ENCODE measurements at regions not wholly inside any gene's neighbourhood (a gene's known extent, or its start where the extent isn't known, plus 50 kb on each side); places are given as distances from the start of the nearest gene placed in this dataset.

DNA sequence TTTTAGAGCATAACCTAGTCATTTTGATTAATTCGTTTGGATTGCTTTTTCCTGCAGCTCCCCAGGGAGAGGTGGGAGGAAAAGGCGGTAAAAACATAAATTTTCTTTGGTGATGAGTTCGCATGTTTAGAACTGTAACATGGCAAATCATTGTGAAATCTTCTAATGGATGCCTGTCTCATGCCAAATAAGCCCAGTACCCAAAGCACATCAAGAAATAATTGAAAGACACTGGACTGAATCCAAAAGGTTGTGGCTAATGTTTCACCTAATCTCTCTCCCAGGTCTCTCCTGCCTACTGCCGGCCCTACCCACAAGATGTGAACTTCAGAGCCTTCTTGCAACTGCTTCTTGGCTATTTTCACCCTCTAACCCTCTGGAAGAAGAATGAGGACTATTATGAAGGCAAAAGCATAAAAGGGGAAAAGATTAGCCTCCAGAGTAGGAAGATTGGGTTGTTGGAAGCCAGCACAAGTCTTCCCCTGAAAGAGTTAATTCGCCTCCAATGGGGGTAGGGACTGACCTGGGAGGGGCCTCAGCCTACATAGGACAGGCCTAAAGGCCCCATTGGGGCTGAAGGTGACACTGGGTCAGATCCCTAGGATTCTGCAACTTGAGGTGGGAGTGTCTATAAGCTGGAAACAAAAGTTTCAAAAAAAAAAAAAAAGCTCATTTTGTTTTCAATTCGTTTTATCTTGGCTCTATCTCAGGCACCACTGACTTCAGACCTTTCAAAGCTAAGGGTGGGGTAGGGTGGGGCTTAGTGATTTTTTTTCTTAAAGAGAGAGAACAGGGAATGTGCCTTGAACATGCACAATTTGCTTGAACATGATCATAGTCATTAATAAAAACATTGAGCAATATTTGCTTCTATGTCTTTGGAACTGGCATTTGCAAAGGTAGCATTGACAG lies 278.6 kb upstream of the KLF3 start (continued):
- TF ChIP-seq ZNF550 (CRISPR knock-in tag; IDR thresholded peaks at IDR 0.05; ENCODE audit: borderline replicate concordance) (no peak), MTA1 (CRISPR knock-in tag; IDR thresholded peaks at IDR 0.05; ENCODE audit: borderline replicate concordance) (no peak), FOXK2 (IDR thresholded peaks at IDR 0.05) (no peak), LCORL (IDR thresholded peaks at IDR 0.05) (no peak), LCORL (CRISPR knock-in tag; IDR thresholded peaks at IDR 0.05) (0 out of 2 replicates have a peak, but pooled peaks have one; percentile 22), HNRNPLL (IDR thresholded peaks at IDR 0.05; ENCODE audit: low read depth, low read length, poor library complexity, severe bottlenecking) (no peak), PHF8 (CRISPR knock-in tag; IDR thresholded peaks at IDR 0.05) (peak; percentile 39; the same call in 1 of the 2 replicates), ZNF317 (CRISPR knock-in tag; IDR thresholded peaks at IDR 0.05) (no peak), NCOA2 (CRISPR knock-in tag; IDR thresholded peaks at IDR 0.05) (peak; percentile 82), CC2D1A (CRISPR knock-in tag; IDR thresholded peaks at IDR 0.05) (no peak), ZNF234 (CRISPR knock-in tag; conservative IDR thresholded peaks at IDR 0.05) (no peak), ESRRA (CRISPR knock-in tag; IDR thresholded peaks at IDR 0.05; ENCODE audit: low read depth) (0 out of 2 replicates have a peak, but pooled peaks have one; percentile 44), BRCA1 (CRISPR knock-in tag; IDR thresholded peaks at IDR 0.05) (no peak), CEBPG (CRISPR knock-in tag; IDR thresholded peaks at IDR 0.05) (peak; percentile 93), NONO (IDR thresholded peaks at IDR 0.05) (no peak), NONO (CRISPR knock-in tag; conservative IDR thresholded peaks at IDR 0.05) (0 out of 2 replicates have a peak, but pooled peaks have one; percentile 32), IKZF1 (IDR thresholded peaks at IDR 0.05) (no peak), KDM5B (CRISPR knock-in tag; IDR thresholded peaks at IDR 0.05; ENCODE audit: borderline replicate concordance) (no peak), ZNF605 (CRISPR knock-in tag; IDR thresholded peaks at IDR 0.05) (no peak), ISL2 (CRISPR knock-in tag; IDR thresholded peaks at IDR 0.05) (peak; percentile 53), ZNF563 (CRISPR knock-in tag; IDR thresholded peaks at IDR 0.05) (no peak), ZNF232 (CRISPR knock-in tag; IDR thresholded peaks at IDR 0.05; ENCODE audit: borderline replicate concordance) (peak; percentile 80; the same call in 1 of the 2 replicates), ZNF672 (CRISPR knock-in tag; IDR thresholded peaks at IDR 0.05) (no peak), SALL1 (CRISPR knock-in tag; IDR thresholded peaks at IDR 0.05) (no peak; the same call in 1 of the 2 replicates)
- TF ChIP-seq, protein P1, sequence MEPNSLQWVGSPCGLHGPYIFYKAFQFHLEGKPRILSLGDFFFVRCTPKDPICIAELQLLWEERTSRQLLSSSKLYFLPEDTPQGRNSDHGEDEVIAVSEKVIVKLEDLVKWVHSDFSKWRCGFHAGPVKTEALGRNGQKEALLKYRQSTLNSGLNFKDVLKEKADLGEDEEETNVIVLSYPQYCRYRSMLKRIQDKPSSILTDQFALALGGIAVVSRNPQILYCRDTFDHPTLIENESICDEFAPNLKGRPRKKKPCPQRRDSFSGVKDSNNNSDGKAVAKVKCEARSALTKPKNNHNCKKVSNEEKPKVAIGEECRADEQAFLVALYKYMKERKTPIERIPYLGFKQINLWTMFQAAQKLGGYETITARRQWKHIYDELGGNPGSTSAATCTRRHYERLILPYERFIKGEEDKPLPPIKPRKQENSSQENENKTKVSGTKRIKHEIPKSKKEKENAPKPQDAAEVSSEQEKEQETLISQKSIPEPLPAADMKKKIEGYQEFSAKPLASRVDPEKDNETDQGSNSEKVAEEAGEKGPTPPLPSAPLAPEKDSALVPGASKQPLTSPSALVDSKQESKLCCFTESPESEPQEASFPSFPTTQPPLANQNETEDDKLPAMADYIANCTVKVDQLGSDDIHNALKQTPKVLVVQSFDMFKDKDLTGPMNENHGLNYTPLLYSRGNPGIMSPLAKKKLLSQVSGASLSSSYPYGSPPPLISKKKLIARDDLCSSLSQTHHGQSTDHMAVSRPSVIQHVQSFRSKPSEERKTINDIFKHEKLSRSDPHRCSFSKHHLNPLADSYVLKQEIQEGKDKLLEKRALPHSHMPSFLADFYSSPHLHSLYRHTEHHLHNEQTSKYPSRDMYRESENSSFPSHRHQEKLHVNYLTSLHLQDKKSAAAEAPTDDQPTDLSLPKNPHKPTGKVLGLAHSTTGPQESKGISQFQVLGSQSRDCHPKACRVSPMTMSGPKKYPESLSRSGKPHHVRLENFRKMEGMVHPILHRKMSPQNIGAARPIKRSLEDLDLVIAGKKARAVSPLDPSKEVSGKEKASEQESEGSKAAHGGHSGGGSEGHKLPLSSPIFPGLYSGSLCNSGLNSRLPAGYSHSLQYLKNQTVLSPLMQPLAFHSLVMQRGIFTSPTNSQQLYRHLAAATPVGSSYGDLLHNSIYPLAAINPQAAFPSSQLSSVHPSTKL (CRISPR knock-in tag; IDR thresholded peaks at IDR 0.05), result peak; percentile 81
- TF ChIP-seq, protein P2, sequence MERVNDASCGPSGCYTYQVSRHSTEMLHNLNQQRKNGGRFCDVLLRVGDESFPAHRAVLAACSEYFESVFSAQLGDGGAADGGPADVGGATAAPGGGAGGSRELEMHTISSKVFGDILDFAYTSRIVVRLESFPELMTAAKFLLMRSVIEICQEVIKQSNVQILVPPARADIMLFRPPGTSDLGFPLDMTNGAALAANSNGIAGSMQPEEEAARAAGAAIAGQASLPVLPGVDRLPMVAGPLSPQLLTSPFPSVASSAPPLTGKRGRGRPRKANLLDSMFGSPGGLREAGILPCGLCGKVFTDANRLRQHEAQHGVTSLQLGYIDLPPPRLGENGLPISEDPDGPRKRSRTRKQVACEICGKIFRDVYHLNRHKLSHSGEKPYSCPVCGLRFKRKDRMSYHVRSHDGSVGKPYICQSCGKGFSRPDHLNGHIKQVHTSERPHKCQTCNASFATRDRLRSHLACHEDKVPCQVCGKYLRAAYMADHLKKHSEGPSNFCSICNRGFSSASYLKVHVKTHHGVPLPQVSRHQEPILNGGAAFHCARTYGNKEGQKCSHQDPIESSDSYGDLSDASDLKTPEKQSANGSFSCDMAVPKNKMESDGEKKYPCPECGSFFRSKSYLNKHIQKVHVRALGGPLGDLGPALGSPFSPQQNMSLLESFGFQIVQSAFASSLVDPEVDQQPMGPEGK (CRISPR knock-in tag; IDR thresholded peaks at IDR 0.05), result peak; percentile 60
